PC-3 (cell line): ENCODE measurements at regions not wholly inside any gene's neighbourhood (a gene's known extent, or its start where the extent isn't known, plus 50 kb on each side); places are given as distances from the start of the nearest gene placed in this dataset.

Experiments used
- ATAC-seq: fragments of 200-7000 bp; cut with Tn5 transposase; 2 replicates; pipeline ENCODE4 v1.9.1; 2020; ENCODE audit warnings: mild to moderate bottlenecking, moderate library complexity
- BruUV-seq: library from RNA; stranded (reverse); fragments of 400-500 nt; replicated peaks from 2 replicates; lab custom pipeline; 2021; lab: Mats Ljungman, UMichigan
- CTCF ChIA-PET: fragments of 300-600 bp; sonication (Branson Sonifier 250); formaldehyde crosslinking; loops from one replicate; lab custom pipeline; 2022; ENCODE audit warnings: antibody characterized with exemption; lab: Charles Lee
- POLR2A ChIA-PET: fragments of 300-600 bp; sonication (Branson Sonifier 250); formaldehyde crosslinking; loops from one replicate; lab custom pipeline; 2022; ENCODE audit warnings: antibody characterized with exemption; ENCODE audit not compliant: unreplicated experiment; lab: Charles Lee
- DNase-seq: peaks from one replicate; pipeline ENCODE4 v3.0.0-alpha.2; 2015
- H2AFZ ChIP-seq: fragments of 300-600 bp; sonication (generic); 2 replicates; pipeline ENCODE4 v1.6.0; 2016; ENCODE audit warnings: antibody characterized with exemption, low read length
- H3F3A ChIP-seq: fragments of 300-600 bp; sonication (generic); one replicate; pipeline ENCODE4 v1.6.0; 2017; ENCODE audit warnings: antibody characterized with exemption, low read length, control low read depth, mild to moderate bottlenecking; ENCODE audit not compliant: unreplicated experiment
- H3K27ac ChIP-seq: fragments of 300-600 bp; sonication (generic); 2 replicates; pipeline ENCODE4 v1.5.1; 2016; ENCODE audit warnings: mild to moderate bottlenecking, low read length
- H3K27me3 ChIP-seq: fragments of 300-600 bp; sonication (generic); 2 replicates; pipeline ENCODE4 v1.6.1; 2016; ENCODE audit warnings: low read length, mixed read lengths
- H3K36me3 ChIP-seq: fragments of 300-600 bp; sonication (generic); 2 replicates; pipeline ENCODE4 v1.6.1; 2016; ENCODE audit warnings: low read depth, mixed run types, low read length, mixed read lengths
- H3K4me1 ChIP-seq: fragments of 300-600 bp; sonication (generic); 2 replicates; pipeline ENCODE4 v1.5.1; 2016; ENCODE audit warnings: low read length; ENCODE audit not compliant: insufficient read depth
- H3K4me2 ChIP-seq: fragments of 300-600 bp; sonication (generic); 2 replicates; pipeline ENCODE4 v1.6.0; 2016; ENCODE audit warnings: low read length
- H3K4me3 ChIP-seq: fragments of 300-600 bp; sonication (generic); 2 replicates; pipeline ENCODE4 v1.5.1; 2016; ENCODE audit warnings: mild to moderate bottlenecking, low read length, mixed read lengths
- H3K79me2 ChIP-seq: fragments of 300-600 bp; sonication (generic); 2 replicates; pipeline ENCODE4 v1.6.1; 2017; ENCODE audit warnings: low read length, mixed read lengths
- H3K9ac ChIP-seq: fragments of 300-600 bp; sonication (generic); 2 replicates; pipeline ENCODE4 v1.6.0; 2016; ENCODE audit warnings: mild to moderate bottlenecking, low read length
- H3K9me2 ChIP-seq: fragments of 300-600 bp; sonication (generic); replicated peaks from 2 replicates; pipeline ENCODE4 v1.6.1; 2016; ENCODE audit warnings: mixed run types, low read length, mixed read lengths
- H3K9me3 ChIP-seq: fragments of 300-600 bp; sonication (generic); 2 replicates; pipeline ENCODE4 v1.6.1; 2016; ENCODE audit warnings: low read length, mixed read lengths
- H4K20me1 ChIP-seq: fragments of 300-600 bp; sonication (generic); 2 replicates; pipeline ENCODE4 v1.6.1; 2016; ENCODE audit warnings: low read length, mixed read lengths
- EZH2 ChIP-seq: fragments of 300-600 bp; sonication (generic); IDR thresholded peaks from one replicate; pipeline ENCODE4 v1.6.1; 2017; ENCODE audit warnings: antibody characterized with exemption, mild to moderate bottlenecking, low read length; ENCODE audit not compliant: unreplicated experiment
- EZH2phosphoT487 ChIP-seq: fragments of 300-600 bp; sonication (generic); IDR thresholded peaks from 2 replicates; pipeline ENCODE4 v1.6.1; 2018; ENCODE audit warnings: mild to moderate bottlenecking, antibody characterized with exemption, low read length, borderline replicate concordance
- intact Hi-C: fragments of 100-400 bp; cut with micrococcal nuclease; formaldehyde crosslinking; loops from 2 replicates; pipeline ENCODE4 v1.9.0; 2023
- TF ChIP-seq, protein P1 (sequence below): fragments of 300-600 bp; sonication (generic); conservative IDR thresholded peaks from 2 replicates; pipeline ENCODE4 v1.5.1; 2017; ENCODE audit warnings: antibody characterized with exemption, low read depth, mild to moderate bottlenecking, low read length

DNA sequence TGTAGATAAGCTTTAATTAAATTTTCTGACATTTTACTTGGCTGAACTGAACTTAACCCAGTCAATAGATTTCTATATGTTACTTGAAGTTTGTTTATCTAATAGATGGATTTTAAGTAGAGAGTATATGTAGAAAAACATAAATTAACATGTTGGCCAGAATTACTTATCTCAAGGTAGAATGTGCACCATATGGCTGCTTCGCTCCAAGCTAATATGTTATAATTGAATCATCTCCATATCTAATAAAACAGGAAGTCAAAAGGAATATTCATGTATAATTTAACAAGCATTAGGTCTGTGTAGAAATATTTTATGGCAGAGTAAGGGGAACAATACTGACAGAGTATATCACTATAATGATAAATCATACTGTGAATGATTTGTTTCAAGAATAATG lies 650.7 kb upstream of the ALCAM start:
- H3F3A ChIP-seq, result no peaks in the 10 kb centered on the region
- no TSS peak for BruUV-seq
- ChIA-PET POLR2A (no interaction called here), CTCF (no interaction called here)
- no peaks in the 10 kb centered on the region for H4K20me1 ChIP-seq
- H3K27ac ChIP-seq, result no peak overlapping the region
- no peak overlapping the region for H2AFZ ChIP-seq
- H3K36me3 ChIP-seq, result no peaks in the 10 kb centered on the region
- TF ChIP-seq, protein P1, sequence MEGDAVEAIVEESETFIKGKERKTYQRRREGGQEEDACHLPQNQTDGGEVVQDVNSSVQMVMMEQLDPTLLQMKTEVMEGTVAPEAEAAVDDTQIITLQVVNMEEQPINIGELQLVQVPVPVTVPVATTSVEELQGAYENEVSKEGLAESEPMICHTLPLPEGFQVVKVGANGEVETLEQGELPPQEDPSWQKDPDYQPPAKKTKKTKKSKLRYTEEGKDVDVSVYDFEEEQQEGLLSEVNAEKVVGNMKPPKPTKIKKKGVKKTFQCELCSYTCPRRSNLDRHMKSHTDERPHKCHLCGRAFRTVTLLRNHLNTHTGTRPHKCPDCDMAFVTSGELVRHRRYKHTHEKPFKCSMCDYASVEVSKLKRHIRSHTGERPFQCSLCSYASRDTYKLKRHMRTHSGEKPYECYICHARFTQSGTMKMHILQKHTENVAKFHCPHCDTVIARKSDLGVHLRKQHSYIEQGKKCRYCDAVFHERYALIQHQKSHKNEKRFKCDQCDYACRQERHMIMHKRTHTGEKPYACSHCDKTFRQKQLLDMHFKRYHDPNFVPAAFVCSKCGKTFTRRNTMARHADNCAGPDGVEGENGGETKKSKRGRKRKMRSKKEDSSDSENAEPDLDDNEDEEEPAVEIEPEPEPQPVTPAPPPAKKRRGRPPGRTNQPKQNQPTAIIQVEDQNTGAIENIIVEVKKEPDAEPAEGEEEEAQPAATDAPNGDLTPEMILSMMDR, result no peak
- TF ChIP-seq EZH2phosphoT487 (no peak), EZH2 (no peak)
- no peak for ATAC-seq
- intact Hi-C loops, result no loop called here
- H3K27me3 ChIP-seq, result no peaks in the 10 kb centered on the region
- H3K4me3 ChIP-seq, result no peak overlapping the region
- H3K9ac ChIP-seq, result no peak overlapping the region
- no peak overlapping the region for H3K4me2 ChIP-seq
- no peaks in the 10 kb centered on the region for H3K9me2 ChIP-seq
- no peaks in the 10 kb centered on the region for H3K4me1 ChIP-seq
- no peak for DNase-seq
- no peaks in the 10 kb centered on the region for H3K79me2 ChIP-seq
- no peaks in the 10 kb centered on the region for H3K9me3 ChIP-seq

DNA sequence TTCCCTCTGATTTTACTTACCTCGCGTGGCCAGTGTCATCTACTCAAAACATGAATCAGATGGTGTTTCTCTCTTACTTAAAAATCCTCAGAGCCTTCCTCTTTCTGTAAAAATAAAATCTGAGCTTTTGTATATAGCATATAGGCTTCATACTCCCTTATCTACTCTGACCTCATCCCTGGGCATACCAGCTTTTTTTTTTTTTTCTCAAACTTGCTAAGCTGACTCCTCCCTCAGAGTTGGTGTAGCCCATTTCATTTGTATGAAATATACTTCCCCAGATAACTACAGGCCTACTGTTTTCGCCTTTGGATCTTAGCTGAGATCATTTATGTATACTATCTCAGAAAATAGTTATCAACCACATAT lies 648.9 kb upstream of the ALCAM start:
- DNase-seq, result no peak
- Histone ChIP-seq H2AFZ (no peak overlapping the region), H3K9ac (no peak overlapping the region), H3K9me2 (no peaks in the 10 kb centered on the region), H3K27ac (no peak overlapping the region), H4K20me1 (no peaks in the 10 kb centered on the region), H3K9me3 (no peaks in the 10 kb centered on the region), H3K79me2 (no peaks in the 10 kb centered on the region), H3K4me1 (no peaks in the 10 kb centered on the region), H3K27me3 (no peaks in the 10 kb centered on the region), H3F3A (no peaks in the 10 kb centered on the region), H3K4me2 (no peak overlapping the region), H3K4me3 (no peak overlapping the region), H3K36me3 (no peaks in the 10 kb centered on the region)
- ChIA-PET POLR2A (interaction anchor here (0.6 kb wide), 1 partner anchor 74 kb away, joined by 9 read pairs; no protein-coding TSS in a partner anchor), CTCF (no interaction called here)
- ATAC-seq, result no peak
- intact Hi-C loops, result no loop called here
- no TSS peak for BruUV-seq
- TF ChIP-seq, protein P1, result no peak
- TF ChIP-seq EZH2phosphoT487 (no peak), EZH2 (no peak)

DNA sequence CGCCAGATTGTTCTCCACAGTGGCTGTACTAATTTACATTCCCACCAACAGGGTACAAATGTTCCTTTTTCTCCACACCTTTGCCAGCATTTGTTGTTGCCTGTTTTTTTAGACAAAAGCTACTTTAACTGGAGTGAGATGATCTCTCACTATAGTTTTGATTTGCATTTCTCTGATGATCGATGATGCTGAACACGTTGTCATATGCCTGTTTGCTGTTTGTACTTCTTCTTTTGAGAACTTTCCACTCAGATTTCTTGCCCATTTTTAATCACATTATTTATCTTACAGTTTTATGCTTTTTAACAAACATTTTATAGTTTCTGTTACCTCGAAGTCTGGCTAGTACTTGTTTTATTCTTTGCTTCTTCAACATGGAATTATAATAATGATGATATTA lies 643.7 kb upstream of the ALCAM start:
- Histone ChIP-seq H3K4me1 (no peaks in the 10 kb centered on the region), H3K79me2 (no peaks in the 10 kb centered on the region), H3K27me3 (no peaks in the 10 kb centered on the region), H3K9me2 (no peaks in the 10 kb centered on the region), H3F3A (no peaks in the 10 kb centered on the region), H3K4me3 (no peak overlapping the region), H3K9ac (no peak overlapping the region), H3K27ac (no peak overlapping the region), H4K20me1 (no peaks in the 10 kb centered on the region), H3K4me2 (no peak overlapping the region), H3K9me3 (no peaks in the 10 kb centered on the region), H3K36me3 (no peaks in the 10 kb centered on the region), H2AFZ (no peak overlapping the region)
- ATAC-seq (no peak), DNase-seq (no peak)
- intact Hi-C loops, result no loop called here
- TF ChIP-seq EZH2phosphoT487 (no peak), EZH2 (no peak)
- TF ChIP-seq, protein P1, result no peak
- BruUV-seq, result no TSS peak
- ChIA-PET CTCF (no interaction called here), POLR2A (no interaction called here)
